GM12874 (cell line): ENCODE measurements at regions not wholly inside any gene's neighbourhood (a gene's known extent, or its start where the extent isn't known, plus 50 kb on each side); places are given as distances from the start of the nearest gene placed in this dataset.

ENCODE experiments used
- TF ChIP-seq, protein P1 (sequence below): IDR thresholded peaks from 2 replicates; pipeline ENCODE4 v1.5.1; 2011; ENCODE audit warnings: low read depth, mild to moderate bottlenecking, control low read depth, low read length, moderate library complexity; ENCODE audit not compliant: insufficient read depth

DNA sequence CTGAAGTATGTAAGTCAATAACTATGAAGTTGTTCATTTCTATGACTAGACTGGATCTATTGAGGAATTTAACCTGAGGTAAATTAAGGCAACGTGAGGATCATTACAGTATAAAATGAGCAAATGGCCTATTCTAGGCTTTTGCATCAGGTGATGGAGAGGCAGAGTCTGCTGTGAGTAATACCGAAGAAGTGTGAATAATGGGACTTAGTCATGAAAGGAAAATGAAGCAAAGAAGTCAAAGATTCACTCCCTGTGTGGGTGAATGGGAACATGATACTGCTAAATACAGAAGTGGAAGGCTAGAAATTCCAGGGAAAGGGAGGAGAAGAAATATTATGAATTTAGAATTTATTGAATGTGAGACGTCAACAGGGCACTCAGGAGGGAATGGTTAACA is 774.1 kb downstream of the LIG4 start:
- TF ChIP-seq, protein P1, sequence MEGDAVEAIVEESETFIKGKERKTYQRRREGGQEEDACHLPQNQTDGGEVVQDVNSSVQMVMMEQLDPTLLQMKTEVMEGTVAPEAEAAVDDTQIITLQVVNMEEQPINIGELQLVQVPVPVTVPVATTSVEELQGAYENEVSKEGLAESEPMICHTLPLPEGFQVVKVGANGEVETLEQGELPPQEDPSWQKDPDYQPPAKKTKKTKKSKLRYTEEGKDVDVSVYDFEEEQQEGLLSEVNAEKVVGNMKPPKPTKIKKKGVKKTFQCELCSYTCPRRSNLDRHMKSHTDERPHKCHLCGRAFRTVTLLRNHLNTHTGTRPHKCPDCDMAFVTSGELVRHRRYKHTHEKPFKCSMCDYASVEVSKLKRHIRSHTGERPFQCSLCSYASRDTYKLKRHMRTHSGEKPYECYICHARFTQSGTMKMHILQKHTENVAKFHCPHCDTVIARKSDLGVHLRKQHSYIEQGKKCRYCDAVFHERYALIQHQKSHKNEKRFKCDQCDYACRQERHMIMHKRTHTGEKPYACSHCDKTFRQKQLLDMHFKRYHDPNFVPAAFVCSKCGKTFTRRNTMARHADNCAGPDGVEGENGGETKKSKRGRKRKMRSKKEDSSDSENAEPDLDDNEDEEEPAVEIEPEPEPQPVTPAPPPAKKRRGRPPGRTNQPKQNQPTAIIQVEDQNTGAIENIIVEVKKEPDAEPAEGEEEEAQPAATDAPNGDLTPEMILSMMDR = no peak

DNA sequence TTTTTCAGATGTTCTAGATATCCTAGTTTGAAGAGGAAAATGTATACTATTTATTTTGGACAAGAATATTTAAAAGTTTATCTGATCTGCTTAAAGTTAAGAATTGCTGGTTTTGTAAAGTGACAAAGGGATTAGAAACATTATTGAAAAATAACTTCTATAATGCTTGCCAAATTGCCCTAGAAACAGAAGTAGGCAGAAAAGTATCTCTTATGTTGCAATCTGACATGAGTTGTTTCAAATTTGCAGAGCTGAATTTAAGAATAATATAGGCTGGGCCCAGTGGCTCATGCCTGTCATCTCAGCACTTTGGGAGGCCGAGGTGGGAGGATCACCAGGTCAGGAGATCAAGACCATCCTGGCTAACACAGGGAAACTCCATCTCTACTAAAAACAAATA is 777.1 kb downstream of the LIG4 start:
- TF ChIP-seq, protein P1 = no peak

DNA sequence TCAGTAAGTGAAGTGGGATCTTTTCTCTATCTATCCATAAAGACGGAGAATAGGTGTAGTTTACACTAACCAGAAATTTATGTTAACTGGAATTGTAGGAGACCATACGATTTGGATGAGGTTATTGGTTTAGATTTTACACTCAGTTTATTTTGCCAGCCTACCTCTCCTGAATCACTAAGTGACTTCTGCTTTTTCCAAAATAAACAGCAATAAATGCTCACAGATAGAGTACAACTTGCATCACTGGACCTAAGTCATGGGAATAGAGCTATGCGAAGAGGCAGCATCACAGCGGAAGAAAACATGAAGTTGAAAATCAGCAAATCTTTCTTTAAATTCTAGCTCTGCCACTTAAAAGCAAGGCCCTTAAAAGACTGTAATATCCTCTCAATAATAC is 781.0 kb downstream of the LIG4 start:
- TF ChIP-seq, protein P1 = no peak

DNA sequence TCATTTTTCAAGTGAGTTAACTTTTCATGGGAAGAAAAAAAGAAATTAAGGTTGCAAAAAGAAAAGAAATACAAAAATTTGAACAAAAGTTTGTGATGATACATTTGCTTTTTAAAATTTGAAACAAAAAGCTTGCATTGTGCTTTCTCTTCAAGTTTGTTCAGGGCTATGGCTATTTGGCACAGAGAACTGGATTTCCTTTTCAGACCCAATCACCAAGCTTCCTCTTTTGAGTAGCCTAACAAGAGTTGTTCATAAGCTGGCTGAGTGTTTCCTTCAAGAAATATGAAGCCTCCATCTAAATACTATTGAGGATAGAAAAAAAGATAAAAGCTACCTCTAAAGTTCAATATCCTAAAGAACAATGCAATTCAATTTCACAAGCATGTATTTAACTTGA is 787.8 kb downstream of the LIG4 start:
- TF ChIP-seq, protein P1 = no peak

DNA sequence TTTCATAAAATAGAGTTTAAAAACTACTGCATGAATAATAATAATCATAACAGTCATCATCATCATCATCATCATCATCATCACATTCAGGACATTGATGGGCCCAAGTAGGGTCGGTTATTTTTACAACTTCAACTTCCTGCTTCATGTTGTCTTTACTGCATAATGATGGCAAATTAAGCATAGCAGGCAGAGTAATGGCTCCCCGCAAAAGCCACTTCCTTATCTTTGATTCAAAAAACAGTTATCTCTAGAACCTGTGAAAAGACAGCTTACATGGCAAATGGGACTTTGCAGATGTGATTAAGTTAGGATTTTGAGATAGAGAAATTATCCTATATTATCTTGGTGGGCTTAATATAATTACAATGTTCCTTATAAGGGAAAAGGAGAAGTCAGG is 792.9 kb downstream of the LIG4 start:
- TF ChIP-seq, protein P1 = no peak

DNA sequence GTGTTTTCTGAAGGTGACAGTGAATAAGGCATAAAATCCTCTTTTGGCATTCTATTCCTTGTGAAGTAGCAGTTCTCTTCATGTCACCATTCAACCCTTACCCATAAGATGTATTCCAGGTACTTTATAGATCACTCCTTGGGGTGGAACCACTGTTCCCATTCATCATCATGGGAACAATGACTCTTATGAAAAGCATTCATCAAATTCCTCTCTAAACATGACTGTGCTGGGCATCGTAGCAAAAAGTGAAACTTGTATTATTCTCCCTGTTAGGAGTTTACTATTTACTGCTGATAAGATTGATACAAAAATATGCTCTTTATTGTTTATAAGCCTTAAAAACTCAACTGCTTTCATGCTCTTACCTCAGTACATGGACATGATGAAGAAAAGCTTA is 793.4 kb downstream of the LIG4 start:
- TF ChIP-seq, protein P1 = no peak

DNA sequence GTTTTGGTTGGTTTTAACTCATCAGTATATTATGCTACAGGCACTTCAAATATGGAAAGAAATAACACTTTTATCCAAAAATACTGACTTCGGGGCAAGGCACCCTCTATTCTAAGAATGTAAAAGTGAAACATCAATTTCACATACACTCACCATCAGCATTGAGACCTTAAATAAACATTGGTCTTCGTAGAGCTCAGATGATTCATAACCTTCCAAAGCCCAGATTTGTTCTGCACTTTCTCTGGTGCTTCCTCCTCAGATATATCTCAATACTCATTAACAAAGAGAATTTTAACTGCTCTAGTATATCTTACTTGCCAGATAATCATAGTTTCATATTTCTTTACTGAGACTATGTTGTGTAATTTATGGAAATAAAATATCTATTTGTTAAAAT is 794.3 kb downstream of the LIG4 start:
- TF ChIP-seq, protein P1 = no peak

DNA sequence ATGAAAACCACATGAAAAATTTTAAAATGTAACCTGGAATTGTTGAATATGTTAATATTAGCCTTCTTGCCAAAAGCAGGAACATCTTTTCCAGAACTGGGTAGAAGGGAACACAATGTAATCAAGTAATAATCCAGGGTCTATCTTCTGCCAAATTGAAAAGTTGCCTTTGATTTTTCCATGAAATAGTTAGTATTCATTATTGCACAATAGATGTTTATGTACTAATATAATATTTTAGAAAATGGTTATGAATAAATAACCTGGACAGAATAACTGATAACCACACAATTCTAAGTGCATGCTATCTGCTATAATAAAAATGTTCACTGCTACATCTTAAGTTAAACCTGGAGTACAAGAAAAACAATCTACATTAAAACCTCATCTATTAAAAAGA is 802.3 kb downstream of the LIG4 start:
- TF ChIP-seq, protein P1 = no peak
